Choroid plexus epithelial cell (primary cell): ENCODE measurements at regions not wholly inside any gene's neighbourhood (a gene's known extent, or its start where the extent isn't known, plus 50 kb on each side); places are given as distances from the start of the nearest gene placed in this dataset.
"Not testable (repeated sequence)": the region's sequence is repeated elsewhere in the genome, so short reads cannot be mapped to it uniquely, and the experiment has no call there.

Experiments used
- DNase-seq: peaks from one replicate; pipeline ENCODE4 v3.0.0-alpha.2; 2010; ENCODE audit warnings: low read depth
- H3K4me3 ChIP-seq: 2 replicates; pipeline ENCODE4 v1.5.1; 2011; ENCODE audit warnings: low read depth, mild to moderate bottlenecking, control low read depth, low read length, moderate library complexity
- TF ChIP-seq, protein P1 (sequence below): conservative IDR thresholded peaks from 2 replicates; pipeline ENCODE4 v1.5.1; 2011; ENCODE audit warnings: low read depth, mild to moderate bottlenecking, control low read depth, inconsistent platforms, low read length, moderate library complexity

DNA sequence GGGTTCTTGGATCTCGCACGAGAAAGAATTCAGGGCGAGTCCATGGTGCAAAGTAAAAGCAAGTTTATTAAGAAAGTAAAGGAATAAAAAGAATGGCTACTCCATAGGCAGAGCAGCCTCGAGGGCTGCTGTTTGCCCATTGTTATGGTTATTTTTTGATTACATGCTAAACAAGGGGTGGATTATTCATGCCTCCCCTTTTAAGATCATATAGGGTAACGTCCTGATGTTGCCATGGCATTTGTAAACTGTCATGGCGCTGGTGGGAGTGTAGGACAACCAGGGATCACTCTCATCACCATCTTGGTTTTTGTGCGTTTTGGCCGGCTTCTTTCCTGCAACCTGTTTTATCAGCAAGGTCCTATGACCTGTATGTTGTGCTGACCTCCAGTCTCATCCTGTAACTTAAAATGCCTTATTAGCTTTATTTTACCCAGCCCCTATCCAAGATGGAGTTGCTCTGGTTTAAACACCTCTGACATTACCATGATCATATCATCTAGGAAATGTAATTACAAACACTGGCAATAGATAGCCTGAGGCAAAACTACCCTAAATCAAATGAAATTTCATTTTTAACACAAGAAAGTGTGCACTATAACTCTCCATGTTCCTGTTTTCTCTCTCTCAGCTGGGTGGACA, 94.3 kb upstream of the ATXN3L start:
- H3K4me3 ChIP-seq, result no peak overlapping the region
- DNase-seq, result no peak
- TF ChIP-seq, protein P1, sequence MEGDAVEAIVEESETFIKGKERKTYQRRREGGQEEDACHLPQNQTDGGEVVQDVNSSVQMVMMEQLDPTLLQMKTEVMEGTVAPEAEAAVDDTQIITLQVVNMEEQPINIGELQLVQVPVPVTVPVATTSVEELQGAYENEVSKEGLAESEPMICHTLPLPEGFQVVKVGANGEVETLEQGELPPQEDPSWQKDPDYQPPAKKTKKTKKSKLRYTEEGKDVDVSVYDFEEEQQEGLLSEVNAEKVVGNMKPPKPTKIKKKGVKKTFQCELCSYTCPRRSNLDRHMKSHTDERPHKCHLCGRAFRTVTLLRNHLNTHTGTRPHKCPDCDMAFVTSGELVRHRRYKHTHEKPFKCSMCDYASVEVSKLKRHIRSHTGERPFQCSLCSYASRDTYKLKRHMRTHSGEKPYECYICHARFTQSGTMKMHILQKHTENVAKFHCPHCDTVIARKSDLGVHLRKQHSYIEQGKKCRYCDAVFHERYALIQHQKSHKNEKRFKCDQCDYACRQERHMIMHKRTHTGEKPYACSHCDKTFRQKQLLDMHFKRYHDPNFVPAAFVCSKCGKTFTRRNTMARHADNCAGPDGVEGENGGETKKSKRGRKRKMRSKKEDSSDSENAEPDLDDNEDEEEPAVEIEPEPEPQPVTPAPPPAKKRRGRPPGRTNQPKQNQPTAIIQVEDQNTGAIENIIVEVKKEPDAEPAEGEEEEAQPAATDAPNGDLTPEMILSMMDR, result no peak

DNA sequence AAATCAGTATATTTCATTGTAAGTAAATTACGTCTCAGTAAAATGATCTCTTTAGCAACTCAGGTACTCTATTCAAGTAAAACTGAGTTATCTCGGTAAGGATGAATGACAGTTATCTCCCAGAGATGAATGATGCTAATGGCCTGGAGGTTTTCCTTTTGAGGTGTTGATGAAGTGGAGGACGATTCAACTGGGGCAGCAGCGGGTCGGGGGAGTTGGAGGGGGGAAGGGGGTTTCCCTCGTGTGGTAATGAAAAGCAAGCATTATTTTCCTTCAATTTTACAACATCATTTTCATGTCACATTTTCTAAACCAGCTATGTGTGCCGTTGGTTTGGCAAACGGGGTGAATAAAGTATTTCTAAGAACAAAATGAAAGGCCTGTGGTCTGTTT, 92.4 kb upstream of the ATXN3L start:
- TF ChIP-seq, protein P1, result no peak
- no peak overlapping the region for H3K4me3 ChIP-seq
- DNase-seq, result no peak

DNA sequence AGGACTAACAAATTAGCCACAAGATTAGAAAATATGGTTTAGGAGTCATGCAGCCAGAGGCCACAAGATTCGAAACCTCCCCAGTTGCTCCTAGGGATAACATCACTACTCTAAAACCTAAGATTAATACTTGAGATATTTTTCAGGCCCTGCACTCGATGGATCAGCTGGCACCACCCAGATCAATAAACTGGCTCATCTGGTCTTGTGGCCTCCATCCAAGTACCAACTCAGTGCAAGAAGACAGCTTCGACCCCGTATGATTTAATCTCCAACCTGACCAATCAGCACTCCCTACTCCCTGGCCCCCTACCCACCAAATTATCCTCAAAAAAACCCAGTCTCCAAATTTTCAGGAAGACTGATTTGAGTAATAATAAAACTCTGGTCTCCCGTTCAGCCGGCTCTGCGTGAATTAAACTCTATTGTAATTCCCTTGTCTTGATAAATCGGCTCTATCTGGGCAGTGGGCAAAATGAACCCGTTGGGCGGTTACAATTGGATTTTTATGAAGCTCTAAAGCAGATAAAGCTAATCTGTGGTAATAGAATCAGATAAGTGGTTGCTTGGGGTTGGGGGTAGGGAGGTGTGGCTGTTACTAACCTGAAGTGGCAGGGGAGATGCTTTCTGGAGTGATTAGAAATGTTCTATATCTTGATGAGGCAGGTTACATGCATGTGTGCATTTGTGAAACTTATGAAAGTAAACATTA, 91.8 kb upstream of the ATXN3L start:
- no peak for DNase-seq
- TF ChIP-seq, protein P1, result no peak
- no peak overlapping the region for H3K4me3 ChIP-seq

GRCh38 chrX:13408599-13408998, 88.7 kb upstream of the ATXN3L start:
- not testable (repeated sequence) for DNase-seq, H3K4me3 ChIP-seq

DNA sequence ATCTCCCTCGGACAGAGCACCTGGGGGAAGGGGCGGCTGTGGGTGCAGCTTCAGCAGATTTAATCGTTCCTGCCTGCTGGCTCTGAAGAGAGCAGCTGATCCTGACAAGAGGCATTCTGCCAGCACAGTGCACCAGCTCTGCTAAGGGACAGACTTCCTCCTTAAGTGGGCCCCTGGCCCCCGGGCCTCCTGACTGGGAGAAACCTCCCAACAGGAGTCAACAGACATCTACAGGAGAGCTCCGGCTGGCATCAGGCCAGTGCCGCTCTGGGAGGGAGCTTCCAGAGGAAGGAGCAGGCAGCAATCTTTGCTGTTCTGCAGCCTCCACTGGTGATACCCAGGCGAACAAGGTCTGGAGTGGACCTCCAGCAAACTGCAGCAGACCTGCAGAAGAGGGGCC, 84.9 kb upstream of the ATXN3L start:
- peak; percentile 65 for DNase-seq
- not testable (repeated sequence) for H3K4me3 ChIP-seq

GRCh38 chrX:13404364-13404763, 84.5 kb upstream of the ATXN3L start:
- DNase-seq, result no peak
- TF ChIP-seq, protein P1, result no peak
- no peak overlapping the region for H3K4me3 ChIP-seq

DNA sequence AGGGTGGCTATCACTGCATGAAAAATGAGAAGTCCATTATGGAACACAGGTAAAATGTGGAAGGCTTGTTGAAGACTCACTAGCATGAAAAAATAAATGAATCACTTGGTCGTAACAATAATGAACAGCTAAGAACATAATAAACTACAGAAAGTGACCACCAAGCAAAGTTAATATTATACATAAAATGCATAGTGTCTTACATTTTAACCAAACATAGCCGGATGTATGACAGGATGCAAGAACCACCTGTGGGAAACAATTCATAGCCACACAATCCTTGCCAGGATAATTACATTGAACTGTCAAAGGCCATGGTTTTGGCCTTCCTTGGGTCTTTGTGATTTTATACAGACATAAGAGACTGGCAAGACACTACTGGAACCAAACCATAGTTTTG, 81.9 kb upstream of the ATXN3L start:
- no peak overlapping the region for H3K4me3 ChIP-seq
- TF ChIP-seq, protein P1, result no peak
- no peak for DNase-seq

GRCh38 chrX:13398839-13399238, 79.0 kb upstream of the ATXN3L start:
- no peak overlapping the region for H3K4me3 ChIP-seq
- TF ChIP-seq, protein P1, result no peak

More at GRCh38 chrX:13398839-13399238, 79.0 kb upstream of the ATXN3L start:
- no peak for DNase-seq
